ENCODE measurements at regions not wholly inside any gene's neighbourhood (a gene's known extent, or its start where the extent isn't known, plus 50 kb on each side); places are given as distances from the start of the nearest gene placed in this dataset.

GRCh38 chr7:18175801-18176450 lies 148.3 kb upstream of the PRPS1L1 start:
- intact Hi-C loops (cut with micrococcal nuclease; ENCODE audit: unreplicated experiment) (no loop called here), in situ Hi-C loops (cut with MboI) (no loop called here)
- Histone ChIP-seq H3K27ac (ENCODE audit: control insufficient read depth, insufficient read depth) (no peak overlapping the region), H3K27me3 (replicated peaks in 1 of 2; ENCODE audit: control insufficient read depth in 2 of 2, insufficient read depth in 2 of 2, low read length in 1 of 2) (no peaks in the 10 kb centered on the region; a peak in 2 of 4 replicates), H4K20me1 (ENCODE audit: control insufficient read depth, insufficient read depth) (no peaks in the 10 kb centered on the region), H3K9me3 (replicated peaks; ENCODE audit: control insufficient read depth, insufficient read depth, low read length) (no peaks in the 10 kb centered on the region), H3K9ac (ENCODE audit: control insufficient read depth, insufficient read depth, low read length) (no peak overlapping the region), H2AFZ (ENCODE audit: control insufficient read depth, low read depth, low read length) (no peak overlapping the region), H3K79me2 (ENCODE audit: control insufficient read depth, insufficient read depth, low read length) (no peaks in the 10 kb centered on the region), H3K4me3 (no peak overlapping the region), H3K4me1 (ENCODE audit: control insufficient read depth, insufficient read depth, low read length) (peaks cover 14% of the 10 kb centered on the region), H3K4me2 (ENCODE audit: control insufficient read depth, insufficient read depth) (no peak overlapping the region), H3K36me3 (ENCODE audit: control insufficient read depth in 2 of 2, insufficient read depth in 2 of 2, low read length in 1 of 2) (no peaks in the 10 kb centered on the region)
- SMC1A ChIA-PET (ENCODE audit: uncharacterized antibody, unreplicated experiment) = no interaction called here
- DNase-seq (ENCODE audit: low read depth, low spot score) (no peak), ATAC-seq (no peak), FAIRE-seq (no peak)
- RAD21 ChIA-PET (ENCODE audit: unreplicated experiment) = no interaction called here
- CTCF ChIA-PET = interaction anchor here (0.7 to 1.6 kb wide), 2 partner anchors 230 to 406 kb away, joined by 3 read pairs; no protein-coding TSS in a partner anchor
- 21% methylated on average over 2 of the region's 2 CpGs for WGBS (ENCODE audit: insufficient coverage, insufficient replicate concordance, low lambda C conversion rate, missing lambda C conversion rate)
- POLR2A ChIA-PET = interaction anchor here (0.6 kb wide), 1 partner anchor 296 kb away, joined by 9 read pairs; no protein-coding TSS in a partner anchor
- no TSS peak for BruUV-seq (replicated peaks)
- no peak for TF ChIP-seq IRF4 (IDR thresholded peaks at IDR 0.05; ENCODE audit: low read depth, low read length)
- TF ChIP-seq ZNF384 (IDR thresholded peaks at IDR 0.05; ENCODE audit: borderline replicate concordance, low read depth, low read length) = no peak
- TF ChIP-seq RAD51 (IDR thresholded peaks at IDR 0.05) = no peak
- no peak for TF ChIP-seq TCF3 (IDR thresholded peaks at IDR 0.05; ENCODE audit: borderline replicate concordance, insufficient read depth, low read depth, low read length)
- no peak for TF ChIP-seq SMAD5 (IDR thresholded peaks at IDR 0.05; ENCODE audit: low read depth)
- TF ChIP-seq NKRF (conservative IDR thresholded peaks at IDR 0.05) = no peak
- TF ChIP-seq LARP7 (IDR thresholded peaks at IDR 0.05) = no peak
- no peak for TF ChIP-seq CEBPB (IDR thresholded peaks at IDR 0.05; ENCODE audit: borderline replicate concordance in 1 of 2, low read depth in 2 of 2, low read length in 2 of 2)
- TF ChIP-seq ELK1 (IDR thresholded peaks at IDR 0.05; ENCODE audit: low read depth, low read length) = no peak
- no peak for TF ChIP-seq RELB (IDR thresholded peaks at IDR 0.05; ENCODE audit: low read depth)
- TF ChIP-seq IKZF1 (conservative IDR thresholded peaks at IDR 0.05) = no peak
- no peak for TF ChIP-seq JUND (IDR thresholded peaks at IDR 0.05; ENCODE audit: low read depth, low read length)
- TF ChIP-seq PRDM15 (CRISPR knock-in tag; IDR thresholded peaks at IDR 0.05) = no peak
- TF ChIP-seq SUZ12 (IDR thresholded peaks at IDR 0.05; ENCODE audit: unreplicated experiment) = no peak
- no peak for TF ChIP-seq KAT2A (conservative IDR thresholded peaks at IDR 0.05; ENCODE audit: control insufficient read depth, low read depth, low read length)
- TF ChIP-seq ATF7 (IDR thresholded peaks at IDR 0.05; ENCODE audit: low read depth) = no peak
